Lower leg skin (tissue), 3 donors: ENCODE measurements at regions not wholly inside any gene's neighbourhood (a gene's known extent, or its start where the extent isn't known, plus 50 kb on each side); places are given as distances from the start of the nearest gene placed in this dataset.
"Not testable (repeated sequence)": the region's sequence is repeated elsewhere in the genome, so short reads cannot be mapped to it uniquely, and the experiment has no call there.

Experiments
- POLR2A ChIP-seq, 2 donors: fragments of 450-650 bp; IDR thresholded peaks; one replicate each; pipeline ENCODE4 v1.6.1; 2016 to 2017; ENCODE audit warnings: antibody characterized with exemption in 2 of 2, mild to moderate bottlenecking in 1 of 2, moderate library complexity in 1 of 2
- TF ChIP-seq, protein P1 (sequence below), 3 donors: fragments of 450-650 bp; IDR thresholded peaks; one replicate each; pipeline ENCODE4 v1.5.1; 2016; ENCODE audit warnings: antibody characterized with exemption in 3 of 3, mild to moderate bottlenecking in 3 of 3, moderate library complexity in 2 of 3

DNA sequence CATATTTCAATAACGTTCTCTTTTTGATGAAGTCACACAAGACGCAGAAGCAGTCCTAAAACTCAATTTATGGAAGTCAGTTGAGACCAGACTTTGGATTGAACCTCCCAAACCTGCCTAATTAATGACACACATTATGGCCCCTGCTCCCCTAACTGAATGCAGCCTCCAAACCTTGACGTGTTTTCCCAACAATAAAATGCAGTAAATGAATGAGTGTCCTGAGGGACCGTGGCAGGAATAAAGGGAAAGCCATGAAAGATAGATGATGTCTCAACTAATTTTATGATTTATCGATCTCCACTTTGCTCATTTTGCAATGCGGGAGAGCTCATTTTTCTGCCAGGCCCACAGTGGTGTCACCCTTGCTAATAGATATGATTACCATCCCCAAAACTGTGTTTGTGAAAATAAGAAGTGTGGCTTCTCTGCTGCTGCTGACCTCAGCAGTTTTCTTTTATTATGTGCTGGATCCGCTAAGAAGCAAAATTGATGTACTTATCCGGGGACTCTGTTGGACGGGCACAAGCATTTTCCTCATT lies 189.9 kb downstream of the NPIPA8 start:
- TF ChIP-seq, protein P1, sequence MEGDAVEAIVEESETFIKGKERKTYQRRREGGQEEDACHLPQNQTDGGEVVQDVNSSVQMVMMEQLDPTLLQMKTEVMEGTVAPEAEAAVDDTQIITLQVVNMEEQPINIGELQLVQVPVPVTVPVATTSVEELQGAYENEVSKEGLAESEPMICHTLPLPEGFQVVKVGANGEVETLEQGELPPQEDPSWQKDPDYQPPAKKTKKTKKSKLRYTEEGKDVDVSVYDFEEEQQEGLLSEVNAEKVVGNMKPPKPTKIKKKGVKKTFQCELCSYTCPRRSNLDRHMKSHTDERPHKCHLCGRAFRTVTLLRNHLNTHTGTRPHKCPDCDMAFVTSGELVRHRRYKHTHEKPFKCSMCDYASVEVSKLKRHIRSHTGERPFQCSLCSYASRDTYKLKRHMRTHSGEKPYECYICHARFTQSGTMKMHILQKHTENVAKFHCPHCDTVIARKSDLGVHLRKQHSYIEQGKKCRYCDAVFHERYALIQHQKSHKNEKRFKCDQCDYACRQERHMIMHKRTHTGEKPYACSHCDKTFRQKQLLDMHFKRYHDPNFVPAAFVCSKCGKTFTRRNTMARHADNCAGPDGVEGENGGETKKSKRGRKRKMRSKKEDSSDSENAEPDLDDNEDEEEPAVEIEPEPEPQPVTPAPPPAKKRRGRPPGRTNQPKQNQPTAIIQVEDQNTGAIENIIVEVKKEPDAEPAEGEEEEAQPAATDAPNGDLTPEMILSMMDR (IDR thresholded peaks at IDR 0.05) = not testable (repeated sequence)
- not testable (repeated sequence) for TF ChIP-seq POLR2A (IDR thresholded peaks at IDR 0.05)
